ENCODE measurements at regions not wholly inside any gene's neighbourhood (a gene's known extent, or its start where the extent isn't known, plus 50 kb on each side); places are given as distances from the start of the nearest gene placed in this dataset.

DNA sequence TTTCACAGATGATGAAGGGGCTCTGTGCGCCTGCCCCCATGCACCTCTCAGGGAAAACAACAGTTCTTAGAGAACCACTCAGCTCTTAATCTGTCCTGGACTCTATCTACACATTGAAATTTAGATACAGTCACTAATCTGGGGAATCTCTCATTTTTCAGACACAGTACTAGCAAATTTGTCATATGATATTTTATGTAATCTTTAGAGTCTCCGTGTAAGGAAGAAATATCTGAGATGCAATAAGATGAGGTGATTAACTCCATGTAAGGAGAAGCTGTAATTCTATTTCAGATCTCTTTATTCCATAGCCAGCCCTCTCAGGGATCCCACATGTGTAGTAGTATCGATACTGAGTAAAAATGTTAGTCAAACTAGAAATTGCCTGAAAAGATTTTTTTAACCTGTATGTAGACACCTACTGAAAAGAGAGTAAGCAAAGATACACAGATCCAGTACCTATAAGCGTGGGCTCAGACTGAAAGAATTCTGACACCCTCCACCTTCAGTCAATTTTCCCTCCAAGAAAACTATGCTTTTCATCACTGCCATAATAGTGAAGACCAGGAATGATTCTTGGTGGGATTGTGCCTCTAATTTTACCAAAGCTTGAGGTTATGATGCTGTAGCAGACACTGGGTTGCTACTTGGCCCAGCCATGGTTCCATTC, 279.6 kb upstream of the TMEM161B start:
- no peak overlapping the region for H2AFZ ChIP-seq (replicated peaks; ENCODE audit: low read length, poor library complexity)
- H3K4me1 ChIP-seq (ENCODE audit: control insufficient read depth, insufficient read depth, low read length), result no peaks in the 10 kb centered on the region
- H3K14ac ChIP-seq (replicated peaks; ENCODE audit: low read depth, low read length), result no peak overlapping the region
- H3K27ac ChIP-seq (ENCODE audit: insufficient read depth, low read length), result no peak overlapping the region
- H3K9me3 ChIP-seq (ENCODE audit: control insufficient read depth, insufficient read depth, low read length), result no peaks in the 10 kb centered on the region
- no peak overlapping the region for H3K4me2 ChIP-seq (ENCODE audit: low read depth, low read length)
- H3K4me3 ChIP-seq (ENCODE audit: insufficient read depth, low read depth, low read length), result no peak overlapping the region
- TF ChIP-seq BHLHE40 (IDR thresholded peaks at IDR 0.05; ENCODE audit: low read depth, low read length) (no peak), MXI1 (IDR thresholded peaks at IDR 0.05; ENCODE audit: borderline replicate concordance, low read depth, low read length) (no peak), RAD21 (IDR thresholded peaks at IDR 0.05; ENCODE audit: low read length) (no peak), RCOR1 (IDR thresholded peaks at IDR 0.05; ENCODE audit: insufficient replicate concordance, low read length) (no peak), MAFK (IDR thresholded peaks at IDR 0.05; ENCODE audit: low read depth, low read length) (no peak), RFX5 (IDR thresholded peaks at IDR 0.05; ENCODE audit: low read depth, low read length) (no peak), POLR2A (IDR thresholded peaks at IDR 0.05; ENCODE audit: low read depth, low read length) (no peak)
- TF ChIP-seq, protein P1, sequence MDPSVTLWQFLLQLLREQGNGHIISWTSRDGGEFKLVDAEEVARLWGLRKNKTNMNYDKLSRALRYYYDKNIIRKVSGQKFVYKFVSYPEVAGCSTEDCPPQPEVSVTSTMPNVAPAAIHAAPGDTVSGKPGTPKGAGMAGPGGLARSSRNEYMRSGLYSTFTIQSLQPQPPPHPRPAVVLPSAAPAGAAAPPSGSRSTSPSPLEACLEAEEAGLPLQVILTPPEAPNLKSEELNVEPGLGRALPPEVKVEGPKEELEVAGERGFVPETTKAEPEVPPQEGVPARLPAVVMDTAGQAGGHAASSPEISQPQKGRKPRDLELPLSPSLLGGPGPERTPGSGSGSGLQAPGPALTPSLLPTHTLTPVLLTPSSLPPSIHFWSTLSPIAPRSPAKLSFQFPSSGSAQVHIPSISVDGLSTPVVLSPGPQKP (IDR thresholded peaks at IDR 0.05; ENCODE audit: borderline replicate concordance, low read depth, low read length), result no peak
- TF ChIP-seq, protein P2, sequence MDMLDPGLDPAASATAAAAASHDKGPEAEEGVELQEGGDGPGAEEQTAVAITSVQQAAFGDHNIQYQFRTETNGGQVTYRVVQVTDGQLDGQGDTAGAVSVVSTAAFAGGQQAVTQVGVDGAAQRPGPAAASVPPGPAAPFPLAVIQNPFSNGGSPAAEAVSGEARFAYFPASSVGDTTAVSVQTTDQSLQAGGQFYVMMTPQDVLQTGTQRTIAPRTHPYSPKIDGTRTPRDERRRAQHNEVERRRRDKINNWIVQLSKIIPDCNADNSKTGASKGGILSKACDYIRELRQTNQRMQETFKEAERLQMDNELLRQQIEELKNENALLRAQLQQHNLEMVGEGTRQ (IDR thresholded peaks at IDR 0.05; ENCODE audit: low read depth, low read length), result no peak
- TF ChIP-seq, protein P3, sequence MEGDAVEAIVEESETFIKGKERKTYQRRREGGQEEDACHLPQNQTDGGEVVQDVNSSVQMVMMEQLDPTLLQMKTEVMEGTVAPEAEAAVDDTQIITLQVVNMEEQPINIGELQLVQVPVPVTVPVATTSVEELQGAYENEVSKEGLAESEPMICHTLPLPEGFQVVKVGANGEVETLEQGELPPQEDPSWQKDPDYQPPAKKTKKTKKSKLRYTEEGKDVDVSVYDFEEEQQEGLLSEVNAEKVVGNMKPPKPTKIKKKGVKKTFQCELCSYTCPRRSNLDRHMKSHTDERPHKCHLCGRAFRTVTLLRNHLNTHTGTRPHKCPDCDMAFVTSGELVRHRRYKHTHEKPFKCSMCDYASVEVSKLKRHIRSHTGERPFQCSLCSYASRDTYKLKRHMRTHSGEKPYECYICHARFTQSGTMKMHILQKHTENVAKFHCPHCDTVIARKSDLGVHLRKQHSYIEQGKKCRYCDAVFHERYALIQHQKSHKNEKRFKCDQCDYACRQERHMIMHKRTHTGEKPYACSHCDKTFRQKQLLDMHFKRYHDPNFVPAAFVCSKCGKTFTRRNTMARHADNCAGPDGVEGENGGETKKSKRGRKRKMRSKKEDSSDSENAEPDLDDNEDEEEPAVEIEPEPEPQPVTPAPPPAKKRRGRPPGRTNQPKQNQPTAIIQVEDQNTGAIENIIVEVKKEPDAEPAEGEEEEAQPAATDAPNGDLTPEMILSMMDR (conservative IDR thresholded peaks at IDR 0.05; ENCODE audit: low read depth, low read length), result no peak
- H2BK20ac ChIP-seq (ENCODE audit: low read depth, low read length), result no peak overlapping the region
- H3K9me1 ChIP-seq (ENCODE audit: insufficient read depth, low read length), result no peaks in the 10 kb centered on the region
- no TSS peak for BruUV-seq (replicated peaks)
- H3K56ac ChIP-seq (ENCODE audit: extremely low read depth, insufficient read depth, low read length), result no peak overlapping the region
- no peaks in the 10 kb centered on the region for H3K79me1 ChIP-seq (ENCODE audit: low read depth in 1 of 2, low read length in 2 of 2)
- no peak overlapping the region for H2BK120ac ChIP-seq (ENCODE audit: low read depth, low read length)
- no peaks in the 10 kb centered on the region for H3K36me3 ChIP-seq (ENCODE audit: control insufficient read depth, insufficient read depth, low read length)
- dilution Hi-C loops (cut with HindIII; ENCODE audit: low sequenced_read_pairs, unreplicated experiment) (no loop called here), in situ Hi-C loops (cut with MboI; ENCODE audit: low sequenced_read_pairs) (no loop called here), intact Hi-C loops (cut with micrococcal nuclease) (no loop called here)
- H2BK15ac ChIP-seq (ENCODE audit: low read depth, low read length), result no peak overlapping the region
- DNase-seq, result no peak
- H3K9ac ChIP-seq (ENCODE audit: low read depth, low read length), result no peak overlapping the region
- no peaks in the 10 kb centered on the region for H3K27me3 ChIP-seq (ENCODE audit: control insufficient read depth, insufficient read depth, low read length)
- no peak overlapping the region for H4K91ac ChIP-seq (ENCODE audit: insufficient read depth, low read depth, low read length)
- H2AK5ac ChIP-seq (ENCODE audit: low read depth, low read length), result no peak overlapping the region
- no peak overlapping the region for H3K18ac ChIP-seq (ENCODE audit: low read depth, low read length)
- no peak for ATAC-seq (ENCODE audit: low read depth)
- WGBS, 2 experiments (ENCODE audit: extremely low coverage in 2 of 2, insufficient read length in 1 of 2), result no CpG with 5 or more reads among the region's 4 CpGs
- H4K5ac ChIP-seq (ENCODE audit: low read depth, low read length), result no peak overlapping the region
- no peaks in the 10 kb centered on the region for H4K20me1 ChIP-seq (ENCODE audit: insufficient read depth, low read length)
- ChIA-PET POLR2A (ENCODE audit: unreplicated experiment) (no interaction called here), CTCF (no interaction called here)
- no peak overlapping the region for H2BK5ac ChIP-seq (ENCODE audit: low read depth, low read length, poor library complexity, severe bottlenecking)
- no peak overlapping the region for H2AK9ac ChIP-seq (replicated peaks; ENCODE audit: low read depth, low read length, poor library complexity)
- no peak overlapping the region for H3K4ac ChIP-seq (ENCODE audit: low read depth, low read length)
- H4K8ac ChIP-seq (ENCODE audit: low read depth in 2 of 2, low read length in 2 of 2), result no peak overlapping the region
- no peak overlapping the region for H3K23ac ChIP-seq (ENCODE audit: low read depth, low read length)

Data from IMR-90 (cell line).